T1000 (cell line): ENCODE measurements at regions not wholly inside any gene's neighbourhood (a gene's known extent, or its start where the extent isn't known, plus 50 kb on each side); places are given as distances from the start of the nearest gene placed in this dataset.
"Not testable (repeated sequence)": the region's sequence is repeated elsewhere in the genome, so short reads cannot be mapped to it uniquely, and the experiment has no call there.

Experiments used
- DNase-seq: peaks from one replicate; lab custom pipeline; 2025; ENCODE audit warnings: mixed read lengths; lab: John Stamatoyannopoulos, UW

GRCh38 chr12:9449657-9450126, 158.0 kb downstream of the KLRB1 start:
- DNase-seq, result not testable (repeated sequence)

- no peak for DNase-seq
Measured at GRCh38 chr12:9449181-9449580, 158.5 kb downstream of the KLRB1 start.

GRCh38 chr12:9448648-9449047, 159.1 kb downstream of the KLRB1 start:
- DNase-seq, result not testable (repeated sequence)

- peak; percentile 73 for DNase-seq
Measured at GRCh38 chr12:9447791-9448614, 159.7 kb downstream of the KLRB1 start.

GRCh38 chr12:9446883-9447761, 160.6 kb downstream of the KLRB1 start:
- not testable (repeated sequence) for DNase-seq

GRCh38 chr12:9440428-9440827, 167.3 kb downstream of the KLRB1 start:
- not testable (repeated sequence) for DNase-seq

GRCh38 chr12:9435682-9436081, 172.0 kb downstream of the KLRB1 start:
- not testable (repeated sequence) for DNase-seq

- not testable (repeated sequence) for DNase-seq
Measured at GRCh38 chr12:9430385-9430784, 177.3 kb downstream of the KLRB1 start.

GRCh38 chr12:9428856-9429255, 178.9 kb downstream of the KLRB1 start:
- not testable (repeated sequence) for DNase-seq

- not testable (repeated sequence) for DNase-seq
Measured at GRCh38 chr12:9425429-9425828, 182.3 kb downstream of the KLRB1 start.

GRCh38 chr12:9424175-9424740, 183.5 kb downstream of the KLRB1 start:
- not testable (repeated sequence) for DNase-seq

GRCh38 chr12:9422689-9423088, 185.0 kb downstream of the KLRB1 start:
- not testable (repeated sequence) for DNase-seq

GRCh38 chr12:9421520-9422086, 186.1 kb downstream of the KLRB1 start:
- DNase-seq, result not testable (repeated sequence)

GRCh38 chr12:9420817-9421519, 186.7 kb downstream of the KLRB1 start:
- DNase-seq, result not testable (repeated sequence)

- DNase-seq, result not testable (repeated sequence)
Measured at GRCh38 chr12:9418669-9419041, 189.1 kb downstream of the KLRB1 start.

GRCh38 chr12:9417947-9418668, 189.6 kb downstream of the KLRB1 start:
- not testable (repeated sequence) for DNase-seq

- not testable (repeated sequence) for DNase-seq
Measured at GRCh38 chr12:9417341-9417740, 190.4 kb downstream of the KLRB1 start.

GRCh38 chr12:9416346-9416745, 191.4 kb downstream of the KLRB1 start:
- not testable (repeated sequence) for DNase-seq

GRCh38 chr12:9415898-9416297, 191.8 kb downstream of the KLRB1 start:
- DNase-seq, result not testable (repeated sequence)

GRCh38 chr12:9413862-9414261, 193.9 kb downstream of the KLRB1 start:
- DNase-seq, result not testable (repeated sequence)
